ENCODE measurements at regions not wholly inside any gene's neighbourhood (a gene's known extent, or its start where the extent isn't known, plus 50 kb on each side); places are given as distances from the start of the nearest gene placed in this dataset.

DNA sequence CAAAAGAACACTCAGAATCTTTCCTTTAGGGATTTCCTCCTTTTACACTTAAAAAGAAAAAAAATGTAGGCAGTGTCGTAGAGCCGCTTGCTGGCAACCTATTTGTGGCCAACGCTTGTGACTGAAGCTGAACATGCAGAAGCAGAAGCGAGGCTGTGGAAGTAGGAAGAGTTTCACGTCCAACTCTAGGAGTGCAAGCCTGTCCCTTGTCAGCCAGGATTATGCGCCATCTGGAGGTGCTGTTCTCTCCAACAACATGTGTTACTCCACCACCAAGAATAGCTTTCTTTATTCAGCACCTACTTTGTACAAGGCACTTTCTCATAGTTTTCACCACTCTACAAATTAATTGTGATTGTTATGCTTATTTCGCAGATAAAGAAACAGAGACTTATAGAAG is 223.2 kb upstream of the LMCD1 start:
- H2BK5ac ChIP-seq (ENCODE audit: low read depth, low read length, poor library complexity, severe bottlenecking): no peak overlapping the region
- H2BK120ac ChIP-seq (ENCODE audit: low read depth, low read length): no peak overlapping the region
- peaks cover 0 to 16% of the 10 kb centered on the region in 2 experiments for H3K27me3 ChIP-seq (ENCODE audit: control insufficient read depth in 1 of 2, insufficient read depth in 1 of 2, low read length in 2 of 2)
- H2BK12ac ChIP-seq (ENCODE audit: low read length in 2 of 2): no peak overlapping the region
- DNase-seq: no peak
- H3K4ac ChIP-seq (ENCODE audit: low read depth in 1 of 2, low read length in 2 of 2): no peak overlapping the region
- no peak overlapping the region for H2AK5ac ChIP-seq (ENCODE audit: low read length, severe bottlenecking)
- H3K23ac ChIP-seq (ENCODE audit: low read length in 2 of 2): no peak overlapping the region
- H3K9me3 ChIP-seq (ENCODE audit: control insufficient read depth, low read length): no peaks in the 10 kb centered on the region
- H3K79me1 ChIP-seq (replicated peaks; ENCODE audit: low read length, poor library complexity, severe bottlenecking): no peaks in the 10 kb centered on the region
- no peak overlapping the region for H3K9ac ChIP-seq (ENCODE audit: low read length)
- H2AFZ ChIP-seq (ENCODE audit: low read depth, low read length): no peak overlapping the region
- no peak overlapping the region for H4K8ac ChIP-seq (ENCODE audit: low read length)
- H3K4me3 ChIP-seq (ENCODE audit: insufficient read depth in 1 of 2, low read depth in 1 of 2, low read length in 2 of 2): no peak overlapping the region
- H3K4me2 ChIP-seq (ENCODE audit: low read length, poor library complexity, severe bottlenecking): no peak overlapping the region
- 92% methylated on average over 6 of the region's 7 CpGs for WGBS
- peaks cover 7% of the 10 kb centered on the region for H3K4me1 ChIP-seq (ENCODE audit: control insufficient read depth, insufficient read depth, low read depth, low read length)
- no peak overlapping the region for H3K27ac ChIP-seq (ENCODE audit: low read length, poor library complexity, severe bottlenecking)
- no peak overlapping the region for H3K18ac ChIP-seq (ENCODE audit: low read depth in 1 of 2, low read length in 2 of 2)
- no peaks in the 10 kb centered on the region for H3K36me3 ChIP-seq (ENCODE audit: control insufficient read depth in 1 of 2, insufficient read depth in 2 of 2, low read depth in 1 of 2, low read length in 2 of 2)
- no peak overlapping the region for H4K91ac ChIP-seq (ENCODE audit: low read length)
- H2BK15ac ChIP-seq (ENCODE audit: low read depth, poor library complexity, severe bottlenecking): no peak overlapping the region
- no peak overlapping the region for H3K14ac ChIP-seq (ENCODE audit: low read length in 2 of 2)

DNA sequence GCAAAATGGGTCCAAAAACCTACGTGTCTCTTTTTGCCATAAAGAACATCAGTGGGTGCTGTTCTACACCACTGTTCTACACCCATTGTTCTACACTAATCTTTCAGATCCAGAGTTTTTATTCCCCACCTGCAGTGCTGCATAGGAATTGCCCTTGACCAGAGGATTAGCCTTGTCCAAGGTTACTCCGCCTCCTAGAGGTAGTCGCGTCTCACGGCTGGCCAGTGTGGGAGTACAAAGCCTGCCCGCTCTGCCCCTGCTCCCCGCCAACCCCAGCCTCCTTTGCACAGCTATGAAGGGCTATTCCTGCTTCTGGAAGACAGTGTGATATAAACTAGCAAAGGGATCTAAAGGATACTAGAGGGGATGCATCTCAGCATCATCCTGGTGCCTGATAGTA is 222.1 kb upstream of the LMCD1 start:
- Histone ChIP-seq H2BK12ac (ENCODE audit: low read length in 2 of 2) (no peak overlapping the region), H2AFZ (ENCODE audit: low read depth, low read length) (no peak overlapping the region), H3K27ac (ENCODE audit: low read length, poor library complexity, severe bottlenecking) (no peak overlapping the region), H3K4me3 (ENCODE audit: insufficient read depth in 1 of 2, low read depth in 1 of 2, low read length in 2 of 2) (no peak overlapping the region), H3K79me1 (replicated peaks; ENCODE audit: low read length, poor library complexity, severe bottlenecking) (no peaks in the 10 kb centered on the region), H2BK5ac (ENCODE audit: low read depth, low read length, poor library complexity, severe bottlenecking) (no peak overlapping the region), H3K14ac (ENCODE audit: low read length in 2 of 2) (no peak overlapping the region), H3K4me1 (ENCODE audit: control insufficient read depth, insufficient read depth, low read depth, low read length) (peaks cover 7% of the 10 kb centered on the region), H3K27me3 (ENCODE audit: control insufficient read depth in 1 of 2, insufficient read depth in 1 of 2, low read length in 2 of 2) (peaks cover 0 to 16% of the 10 kb centered on the region in 2 experiments), H3K9ac (ENCODE audit: low read length) (no peak overlapping the region), H4K8ac (ENCODE audit: low read length) (no peak overlapping the region), H3K9me3 (ENCODE audit: control insufficient read depth, low read length) (no peaks in the 10 kb centered on the region), H2BK120ac (ENCODE audit: low read depth, low read length) (no peak overlapping the region), H3K4ac (ENCODE audit: low read depth in 1 of 2, low read length in 2 of 2) (no peak overlapping the region), H2AK5ac (ENCODE audit: low read length, severe bottlenecking) (no peak overlapping the region), H3K23ac (ENCODE audit: low read length in 2 of 2) (no peak overlapping the region), H4K91ac (ENCODE audit: low read length) (no peak overlapping the region), H3K4me2 (ENCODE audit: low read length, poor library complexity, severe bottlenecking) (no peak overlapping the region), H3K36me3 (ENCODE audit: control insufficient read depth in 1 of 2, insufficient read depth in 2 of 2, low read depth in 1 of 2, low read length in 2 of 2) (no peaks in the 10 kb centered on the region), H2BK15ac (ENCODE audit: low read depth, poor library complexity, severe bottlenecking) (no peak overlapping the region), H3K18ac (ENCODE audit: low read depth in 1 of 2, low read length in 2 of 2) (no peak overlapping the region)
- WGBS: 80% methylated on average over 7 of the region's 7 CpGs
- DNase-seq: no peak

DNA sequence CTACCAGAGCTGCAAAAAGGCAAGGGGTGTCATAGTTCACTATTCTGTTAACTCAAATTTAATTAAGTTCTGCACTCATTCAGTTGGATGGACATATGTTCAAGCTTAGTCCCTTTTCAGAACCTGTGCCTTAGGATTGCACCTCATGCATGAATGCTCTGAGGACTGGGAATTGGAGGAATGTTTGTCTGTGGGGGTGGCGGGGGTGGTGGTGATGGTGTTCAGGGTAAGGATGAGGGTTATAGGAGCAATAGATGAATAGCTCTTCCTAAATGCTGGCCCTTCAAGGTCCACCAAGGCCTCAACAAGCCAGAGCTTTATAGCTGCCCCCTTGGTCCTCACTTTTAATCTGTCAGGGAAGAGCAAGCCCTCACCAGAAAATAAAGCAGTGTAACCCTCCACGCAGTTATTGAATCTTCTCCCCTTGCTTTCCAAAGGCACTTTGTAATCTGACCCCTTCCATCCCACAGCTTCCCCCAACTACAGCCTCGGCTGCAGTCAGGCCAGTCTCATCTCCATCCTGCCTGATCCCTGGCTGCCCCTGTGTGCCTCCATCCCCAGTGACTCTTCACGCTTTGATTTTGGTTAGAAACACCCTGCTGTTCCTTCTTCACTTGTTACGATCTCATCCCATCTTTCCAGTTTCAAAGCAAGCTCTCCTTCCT is 221.6 kb upstream of the LMCD1 start:
- Histone ChIP-seq H4K91ac (ENCODE audit: low read length) (no peak overlapping the region), H3K36me3 (ENCODE audit: control insufficient read depth in 1 of 2, insufficient read depth in 2 of 2, low read depth in 1 of 2, low read length in 2 of 2) (no peaks in the 10 kb centered on the region), H2BK5ac (ENCODE audit: low read depth, low read length, poor library complexity, severe bottlenecking) (no peak overlapping the region), H3K9me3 (ENCODE audit: control insufficient read depth, low read length) (no peaks in the 10 kb centered on the region), H3K27ac (ENCODE audit: low read length, poor library complexity, severe bottlenecking) (no peak overlapping the region), H3K14ac (ENCODE audit: low read length in 2 of 2) (no peak overlapping the region), H2BK120ac (ENCODE audit: low read depth, low read length) (no peak overlapping the region), H2AFZ (ENCODE audit: low read depth, low read length) (no peak overlapping the region), H4K8ac (ENCODE audit: low read length) (no peak overlapping the region), H3K79me1 (replicated peaks; ENCODE audit: low read length, poor library complexity, severe bottlenecking) (no peaks in the 10 kb centered on the region), H2BK15ac (ENCODE audit: low read depth, poor library complexity, severe bottlenecking) (no peak overlapping the region), H3K4me2 (ENCODE audit: low read length, poor library complexity, severe bottlenecking) (no peak overlapping the region), H3K27me3 (ENCODE audit: control insufficient read depth in 1 of 2, insufficient read depth in 1 of 2, low read length in 2 of 2) (peaks cover 0 to 16% of the 10 kb centered on the region in 2 experiments), H3K4ac (ENCODE audit: low read depth in 1 of 2, low read length in 2 of 2) (no peak overlapping the region), H3K23ac (ENCODE audit: low read length in 2 of 2) (no peak overlapping the region), H3K4me1 (ENCODE audit: control insufficient read depth, insufficient read depth, low read depth, low read length) (peaks cover 7% of the 10 kb centered on the region), H3K9ac (ENCODE audit: low read length) (no peak overlapping the region), H3K18ac (ENCODE audit: low read depth in 1 of 2, low read length in 2 of 2) (no peak overlapping the region), H3K4me3 (ENCODE audit: insufficient read depth in 1 of 2, low read depth in 1 of 2, low read length in 2 of 2) (no peak overlapping the region), H2BK12ac (ENCODE audit: low read length in 2 of 2) (no peak overlapping the region), H2AK5ac (ENCODE audit: low read length, severe bottlenecking) (no peak overlapping the region)
- WGBS: 46% methylated on average over 5 of the region's 5 CpGs
- DNase-seq: no peak

DNA sequence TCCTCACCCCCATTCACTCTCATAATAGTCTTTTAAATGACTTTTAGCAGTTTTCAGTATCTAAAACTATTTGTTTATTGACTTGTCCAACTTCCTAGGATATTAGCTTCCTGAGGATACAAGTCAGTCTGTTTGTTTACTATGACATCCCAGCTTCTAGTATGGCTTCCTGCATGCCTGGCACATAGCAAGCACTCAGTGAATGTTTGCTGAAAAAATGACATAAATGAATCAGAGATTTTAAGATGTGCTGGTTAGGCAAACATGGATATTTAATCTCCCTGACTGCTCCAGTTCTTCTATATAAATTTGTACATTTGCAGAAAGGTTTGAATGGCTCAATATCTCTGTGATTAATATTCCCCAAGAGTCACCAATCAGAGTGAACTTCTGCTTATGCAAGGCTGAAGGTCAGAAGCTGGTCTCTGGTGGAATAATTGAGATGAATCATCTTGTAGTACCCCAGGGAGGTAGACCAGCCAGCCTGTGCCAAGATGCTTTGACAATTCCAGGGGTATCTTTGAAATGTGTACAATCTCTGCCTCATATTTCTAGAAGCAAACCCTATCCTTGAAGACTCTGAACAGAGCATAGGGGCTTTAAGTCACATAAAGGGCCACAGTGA is 219.0 kb upstream of the LMCD1 start:
- Histone ChIP-seq H3K23ac (ENCODE audit: low read length in 2 of 2) (no peak overlapping the region), H2AFZ (ENCODE audit: low read depth, low read length) (no peak overlapping the region), H3K18ac (ENCODE audit: low read depth in 1 of 2, low read length in 2 of 2) (no peak overlapping the region), H3K4me1 (ENCODE audit: control insufficient read depth, insufficient read depth, low read depth, low read length) (peaks cover 7% of the 10 kb centered on the region), H3K4me2 (ENCODE audit: low read length, poor library complexity, severe bottlenecking) (no peak overlapping the region), H3K14ac (ENCODE audit: low read length in 2 of 2) (no peak overlapping the region), H3K4ac (ENCODE audit: low read depth in 1 of 2, low read length in 2 of 2) (no peak overlapping the region), H4K8ac (ENCODE audit: low read length) (no peak overlapping the region), H3K36me3 (ENCODE audit: control insufficient read depth in 1 of 2, insufficient read depth in 2 of 2, low read depth in 1 of 2, low read length in 2 of 2) (no peaks in the 10 kb centered on the region), H3K79me1 (replicated peaks; ENCODE audit: low read length, poor library complexity, severe bottlenecking) (no peaks in the 10 kb centered on the region), H3K4me3 (ENCODE audit: insufficient read depth in 1 of 2, low read depth in 1 of 2, low read length in 2 of 2) (no peak overlapping the region), H2AK5ac (ENCODE audit: low read length, severe bottlenecking) (no peak overlapping the region), H2BK120ac (ENCODE audit: low read depth, low read length) (no peak overlapping the region), H3K27me3 (ENCODE audit: control insufficient read depth in 1 of 2, insufficient read depth in 1 of 2, low read length in 2 of 2) (peaks cover 0 to 14% of the 10 kb centered on the region in 2 experiments), H2BK15ac (ENCODE audit: low read depth, poor library complexity, severe bottlenecking) (no peak overlapping the region), H2BK12ac (ENCODE audit: low read length in 2 of 2) (no peak overlapping the region), H3K9me3 (ENCODE audit: control insufficient read depth, low read length) (no peaks in the 10 kb centered on the region), H4K91ac (ENCODE audit: low read length) (no peak overlapping the region), H3K9ac (ENCODE audit: low read length) (no peak overlapping the region), H3K27ac (ENCODE audit: low read length, poor library complexity, severe bottlenecking) (no peak overlapping the region), H2BK5ac (ENCODE audit: low read depth, low read length, poor library complexity, severe bottlenecking) (no peak overlapping the region)
- DNase-seq: peak; percentile 9

All from mesenchymal stem cell (in vitro differentiated cells and primary cell).